IPS-18a (cell line): ENCODE measurements at regions not wholly inside any gene's neighbourhood (a gene's known extent, or its start where the extent isn't known, plus 50 kb on each side); places are given as distances from the start of the nearest gene placed in this dataset.

Experiments used
- H3K27ac ChIP-seq: one replicate; pipeline ENCODE4 v1.5.1; 2013; ENCODE audit warnings: low read length
- H3K27me3 ChIP-seq: one replicate; pipeline ENCODE4 v1.6.1; 2013; ENCODE audit warnings: mild to moderate bottlenecking, low read length; ENCODE audit not compliant: control insufficient read depth, insufficient read depth
- H3K36me3 ChIP-seq: one replicate; pipeline ENCODE4 v1.6.1; 2013; ENCODE audit warnings: low read depth, low read length; ENCODE audit not compliant: control insufficient read depth
- H3K4me1 ChIP-seq: one replicate; pipeline ENCODE4 v1.6.1; 2013; ENCODE audit warnings: low read depth, low read length; ENCODE audit not compliant: control insufficient read depth
- H3K4me3 ChIP-seq: one replicate; pipeline ENCODE4 v1.5.1; 2013; ENCODE audit warnings: low read length
- H3K9ac ChIP-seq: one replicate; pipeline ENCODE4 v1.6.1; 2013; ENCODE audit warnings: mild to moderate bottlenecking, low read length, moderate library complexity
- H3K9me3 ChIP-seq: one replicate; pipeline ENCODE4 v1.6.1; 2013; ENCODE audit warnings: low read depth, low read length; ENCODE audit not compliant: control insufficient read depth

- H3K4me3 ChIP-seq = no peak overlapping the region
- H3K36me3 ChIP-seq = no peaks in the 10 kb centered on the region
- H3K9ac ChIP-seq = no peak overlapping the region
- H3K27ac ChIP-seq = no peak overlapping the region
- peaks cover 10% of the 10 kb centered on the region for H3K4me1 ChIP-seq
- H3K27me3 ChIP-seq = no peaks in the 10 kb centered on the region
- no peaks in the 10 kb centered on the region for H3K9me3 ChIP-seq
Observed at GRCh38 chr5:72613515-72613914, 106.3 kb upstream of the ZNF366 start.

GRCh38 chr5:72612810-72613209, 105.6 kb upstream of the ZNF366 start:
- Histone ChIP-seq H3K4me1 (peaks cover 10% of the 10 kb centered on the region), H3K9me3 (no peaks in the 10 kb centered on the region), H3K9ac (no peak overlapping the region), H3K36me3 (no peaks in the 10 kb centered on the region), H3K27me3 (no peaks in the 10 kb centered on the region), H3K4me3 (no peak overlapping the region), H3K27ac (no peak overlapping the region)

- Histone ChIP-seq H3K4me1 (peaks cover 10% of the 10 kb centered on the region), H3K27me3 (no peaks in the 10 kb centered on the region), H3K4me3 (no peak overlapping the region), H3K9me3 (no peaks in the 10 kb centered on the region), H3K27ac (no peak overlapping the region), H3K9ac (no peak overlapping the region), H3K36me3 (no peaks in the 10 kb centered on the region)
Observed at GRCh38 chr5:72611118-72611730, 104.0 kb upstream of the ZNF366 start.

- no peaks in the 10 kb centered on the region for H3K36me3 ChIP-seq
- H3K27me3 ChIP-seq = no peaks in the 10 kb centered on the region
- peaks cover 10% of the 10 kb centered on the region for H3K4me1 ChIP-seq
- H3K9ac ChIP-seq = no peak overlapping the region
- H3K4me3 ChIP-seq = no peak overlapping the region
- H3K9me3 ChIP-seq = no peaks in the 10 kb centered on the region
- no peak overlapping the region for H3K27ac ChIP-seq
Observed at GRCh38 chr5:72608926-72609325, 101.7 kb upstream of the ZNF366 start.

- Histone ChIP-seq H3K4me3 (no peak overlapping the region), H3K9ac (no peak overlapping the region), H3K9me3 (no peaks in the 10 kb centered on the region), H3K4me1 (peaks cover 10% of the 10 kb centered on the region), H3K36me3 (no peaks in the 10 kb centered on the region), H3K27ac (no peak overlapping the region), H3K27me3 (no peaks in the 10 kb centered on the region)
Observed at GRCh38 chr5:72608297-72608696, 101.1 kb upstream of the ZNF366 start.

- no peak overlapping the region for H3K27ac ChIP-seq
- H3K27me3 ChIP-seq = no peaks in the 10 kb centered on the region
- H3K9ac ChIP-seq = no peak overlapping the region
- H3K9me3 ChIP-seq = no peaks in the 10 kb centered on the region
- H3K4me3 ChIP-seq = no peak overlapping the region
- H3K36me3 ChIP-seq = no peaks in the 10 kb centered on the region
- peaks cover 10% of the 10 kb centered on the region for H3K4me1 ChIP-seq
Observed at GRCh38 chr5:72607381-72607780, 100.2 kb upstream of the ZNF366 start.

- no peaks in the 10 kb centered on the region for H3K36me3 ChIP-seq
- H3K9ac ChIP-seq = no peak overlapping the region
- peaks cover 10% of the 10 kb centered on the region for H3K4me1 ChIP-seq
- H3K27me3 ChIP-seq = no peaks in the 10 kb centered on the region
- H3K27ac ChIP-seq = no peak overlapping the region
- H3K9me3 ChIP-seq = no peaks in the 10 kb centered on the region
- H3K4me3 ChIP-seq = no peak overlapping the region
Observed at GRCh38 chr5:72606525-72606924, 99.3 kb upstream of the ZNF366 start.

GRCh38 chr5:72605632-72606031, 98.4 kb upstream of the ZNF366 start:
- H3K4me3 ChIP-seq = no peak overlapping the region
- peaks cover 2% of the 10 kb centered on the region for H3K4me1 ChIP-seq
- H3K9me3 ChIP-seq = no peaks in the 10 kb centered on the region
- no peaks in the 10 kb centered on the region for H3K27me3 ChIP-seq
- H3K36me3 ChIP-seq = no peaks in the 10 kb centered on the region
- H3K27ac ChIP-seq = no peak overlapping the region
- H3K9ac ChIP-seq = no peak overlapping the region

GRCh38 chr5:72604798-72605154, 97.6 kb upstream of the ZNF366 start:
- Histone ChIP-seq H3K36me3 (no peaks in the 10 kb centered on the region), H3K4me3 (no peak overlapping the region), H3K27me3 (no peaks in the 10 kb centered on the region), H3K27ac (no peak overlapping the region), H3K4me1 (no peaks in the 10 kb centered on the region), H3K9ac (no peak overlapping the region), H3K9me3 (no peaks in the 10 kb centered on the region)

- Histone ChIP-seq H3K9me3 (no peaks in the 10 kb centered on the region), H3K27me3 (no peaks in the 10 kb centered on the region), H3K4me1 (no peaks in the 10 kb centered on the region), H3K36me3 (no peaks in the 10 kb centered on the region), H3K27ac (no peak overlapping the region), H3K4me3 (no peak overlapping the region), H3K9ac (no peak overlapping the region)
Observed at GRCh38 chr5:72604111-72604797, 97.0 kb upstream of the ZNF366 start.

- no peak overlapping the region for H3K9ac ChIP-seq
- no peaks in the 10 kb centered on the region for H3K9me3 ChIP-seq
- H3K36me3 ChIP-seq = no peaks in the 10 kb centered on the region
- H3K4me1 ChIP-seq = no peaks in the 10 kb centered on the region
- no peak overlapping the region for H3K27ac ChIP-seq
- no peak overlapping the region for H3K4me3 ChIP-seq
- no peaks in the 10 kb centered on the region for H3K27me3 ChIP-seq
Observed at GRCh38 chr5:72602696-72603685, 95.8 kb upstream of the ZNF366 start.
